ELF-1 (cell line): ENCODE measurements at regions not wholly inside any gene's neighbourhood (a gene's known extent, or its start where the extent isn't known, plus 50 kb on each side); places are given as distances from the start of the nearest gene placed in this dataset.

Source experiments
- DNase-seq: peaks from one replicate; pipeline ENCODE4 v3.0.0-alpha.2; 2016; ENCODE audit warnings: low read depth, low spot score

DNA sequence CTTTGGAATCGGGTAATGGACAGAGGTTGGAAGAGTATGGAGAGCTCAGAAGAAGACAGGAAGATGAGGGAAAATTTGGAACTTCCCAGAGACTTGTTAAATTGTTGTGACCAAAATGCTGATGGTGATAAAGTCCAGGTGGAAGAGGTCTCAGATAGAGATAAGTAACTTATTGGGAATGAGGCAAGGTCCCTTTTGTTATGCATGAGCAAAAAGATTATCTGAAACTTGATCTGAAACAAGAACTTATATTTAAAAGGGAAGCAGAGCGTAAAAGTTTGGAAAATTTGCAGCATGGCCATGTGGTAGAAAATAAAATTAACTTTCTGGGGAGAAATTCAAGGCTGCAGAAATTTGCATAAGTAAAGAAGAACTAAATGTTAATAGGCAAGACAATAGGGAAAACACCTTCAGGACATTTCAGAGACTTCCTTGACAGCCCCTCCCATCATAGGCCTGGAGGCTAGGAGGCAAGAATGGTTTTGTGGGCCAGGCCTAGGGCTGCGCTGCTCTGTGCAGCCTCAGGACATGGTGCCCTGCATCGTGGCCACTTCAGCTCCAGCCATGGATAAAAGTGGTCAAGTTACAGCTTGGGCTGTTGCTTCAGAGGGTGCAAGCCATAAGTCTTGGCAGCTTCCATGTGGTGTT, 425.7 kb upstream of the PRICKLE1 start:
- DNase-seq: no peak

DNA sequence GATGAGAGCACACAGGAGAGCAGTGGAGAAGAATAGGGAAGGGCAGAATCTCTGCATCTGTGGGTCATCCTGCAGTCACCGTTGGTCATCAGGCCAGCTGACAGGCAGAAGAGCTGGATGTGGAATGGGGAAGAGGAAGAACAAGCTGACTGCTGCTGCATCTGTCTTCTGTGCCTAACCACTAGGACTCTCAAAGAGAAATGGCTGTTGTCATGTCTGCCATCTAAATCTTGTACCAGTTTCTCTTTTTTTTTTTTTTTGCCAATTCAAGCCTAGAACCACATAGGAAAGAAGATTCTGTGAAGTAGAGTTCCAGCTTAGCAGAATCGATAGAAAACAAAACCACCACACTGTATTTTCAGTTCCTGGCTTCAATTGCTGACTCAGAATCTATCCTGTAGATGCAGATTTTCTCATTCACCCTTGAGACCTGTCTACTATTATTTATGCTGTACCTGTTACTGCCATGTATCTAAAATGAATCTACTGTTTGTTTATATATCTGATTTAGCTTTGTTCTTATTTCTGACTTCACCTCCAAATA, 421.9 kb upstream of the PRICKLE1 start:
- DNase-seq: no peak

DNA sequence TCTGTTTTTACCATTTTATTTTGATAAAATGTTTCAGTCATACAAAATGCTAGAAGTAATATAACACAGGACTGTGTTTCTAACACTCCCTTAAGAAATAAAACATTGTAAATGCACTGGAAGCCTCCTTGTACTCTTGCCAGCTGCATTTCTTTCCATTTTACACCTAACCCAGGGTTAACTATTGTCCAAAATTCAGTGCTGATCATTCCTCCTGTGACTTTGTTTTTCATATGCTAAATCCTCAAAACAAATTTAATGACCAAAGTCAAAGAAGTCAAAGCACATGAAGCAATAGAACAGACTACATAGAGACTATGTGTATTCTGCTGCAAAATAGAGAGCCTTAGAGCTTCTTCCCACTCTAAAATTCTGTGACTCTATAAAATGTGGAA, 420.3 kb upstream of the PRICKLE1 start:
- DNase-seq: no peak

DNA sequence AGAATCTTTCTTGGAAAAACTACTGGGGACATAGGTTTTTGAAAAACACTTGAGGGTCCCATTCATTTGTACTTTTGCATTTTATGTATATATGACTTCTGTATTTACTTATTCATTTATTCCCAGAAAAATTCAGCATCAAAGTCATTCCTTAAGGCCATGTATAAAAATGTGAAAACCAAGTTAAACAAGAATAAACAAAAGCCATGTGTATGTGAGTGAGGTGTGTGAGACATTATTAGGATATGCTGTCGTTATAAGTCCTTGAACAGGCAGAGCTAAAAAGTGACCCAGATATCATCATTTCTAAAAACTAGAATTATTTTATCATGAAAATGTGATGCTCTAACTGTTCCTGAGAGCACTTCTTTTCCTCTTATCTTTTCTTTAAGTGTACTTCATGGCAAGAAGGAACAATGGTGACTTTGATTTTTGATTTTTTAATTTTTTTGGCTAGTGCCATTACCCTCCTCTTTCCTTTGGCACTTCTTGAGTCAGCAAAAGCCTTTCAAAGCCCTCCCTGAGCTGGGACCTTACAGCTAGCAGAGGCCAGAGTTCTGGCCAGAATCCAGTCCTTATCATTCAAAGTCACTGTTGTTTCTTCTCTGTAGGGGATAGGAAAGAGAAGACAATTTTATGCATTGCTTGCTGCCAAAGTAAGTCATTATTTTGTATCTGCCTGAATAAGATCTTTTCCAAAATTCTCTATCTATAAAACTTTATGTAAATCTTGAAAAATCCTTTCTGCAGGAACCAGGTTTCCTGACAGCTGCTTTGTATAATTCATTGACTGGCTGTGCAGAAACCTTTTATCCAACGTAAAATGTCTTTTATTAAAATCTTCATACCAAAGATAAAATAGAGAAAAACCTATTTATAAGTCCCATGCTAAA, 419.7 kb upstream of the PRICKLE1 start:
- DNase-seq: no peak

DNA sequence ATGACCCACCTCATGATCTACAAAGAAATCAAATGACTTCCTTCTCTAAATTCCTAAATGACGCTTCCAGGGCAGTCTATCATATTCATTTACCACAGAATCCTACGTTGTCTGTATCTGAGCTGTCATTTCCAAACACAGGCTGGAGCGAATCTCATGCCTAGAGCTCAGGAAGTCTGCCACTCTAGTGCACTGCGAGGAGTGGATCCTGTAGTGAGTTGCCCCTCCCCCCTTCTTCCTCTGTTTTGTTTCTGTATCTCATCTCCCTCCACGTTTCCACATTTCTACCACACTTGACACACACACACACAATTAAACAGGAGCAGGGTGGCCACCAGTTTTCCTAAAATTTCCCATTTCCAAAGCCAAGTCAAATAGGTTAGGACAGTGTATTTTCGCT, 415.4 kb upstream of the PRICKLE1 start:
- DNase-seq: no peak

DNA sequence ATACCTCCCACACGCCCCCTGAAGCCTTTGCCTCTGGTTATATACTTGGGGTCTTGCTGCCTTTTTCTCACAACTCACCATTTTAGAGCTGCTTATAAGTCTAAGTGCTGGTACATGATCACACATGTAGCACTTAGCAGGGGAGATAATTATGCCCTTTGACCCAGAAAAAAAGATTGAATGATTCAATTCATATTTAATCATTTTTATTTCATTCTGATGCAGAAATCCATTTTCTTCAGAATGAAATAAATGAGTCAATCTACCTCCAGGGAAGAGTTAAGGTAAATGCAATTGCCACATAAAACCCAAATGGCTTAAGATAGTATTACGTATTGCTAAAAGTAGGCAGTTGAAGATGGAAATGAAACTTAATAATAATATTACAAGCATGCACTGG, 414.6 kb upstream of the PRICKLE1 start:
- no peak for DNase-seq

DNA sequence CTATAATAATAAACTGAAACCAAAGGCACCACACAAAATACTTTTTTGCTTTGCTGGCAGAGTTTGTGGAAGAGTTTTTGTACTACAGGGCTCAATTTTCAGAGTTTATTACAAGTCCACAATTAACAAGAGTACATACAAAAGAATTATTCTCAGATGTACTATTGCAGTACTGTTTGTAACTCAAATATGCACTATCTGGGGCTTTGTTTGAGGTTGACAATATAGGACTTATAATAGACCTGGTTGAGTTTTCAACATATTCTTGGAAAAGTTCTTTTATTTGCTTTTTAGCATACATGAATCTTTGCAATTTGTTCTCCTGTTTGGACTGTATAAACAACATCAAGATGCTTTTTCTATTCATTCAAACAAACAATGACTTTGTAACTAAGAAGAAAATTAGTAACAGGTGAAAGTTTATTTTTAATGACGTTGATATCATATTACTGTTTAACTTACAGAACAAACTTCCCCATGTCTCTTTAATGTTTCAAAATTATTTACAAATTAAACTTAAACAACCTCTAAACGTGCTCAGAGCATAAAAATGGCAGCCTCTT, 407.4 kb upstream of the PRICKLE1 start:
- no peak for DNase-seq

DNA sequence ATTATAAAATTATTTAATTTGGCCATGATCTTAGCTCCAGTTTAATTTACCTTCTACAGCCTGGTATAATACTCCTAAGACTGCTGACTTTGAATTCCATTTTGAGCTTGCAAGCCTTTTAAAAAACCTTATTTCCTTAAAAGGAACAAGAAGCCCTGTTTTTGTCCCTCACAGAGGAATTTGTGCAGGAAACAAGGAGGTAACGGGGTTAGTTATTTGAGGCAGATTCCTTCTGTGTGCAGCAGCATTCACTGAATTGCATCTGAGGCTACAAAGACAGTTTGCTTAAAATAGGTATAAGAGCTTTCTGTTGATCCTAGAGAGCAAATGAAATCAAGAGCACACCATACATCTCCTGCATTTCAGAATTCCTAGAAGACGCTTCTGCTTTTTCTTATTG, 403.3 kb upstream of the PRICKLE1 start:
- no peak for DNase-seq

DNA sequence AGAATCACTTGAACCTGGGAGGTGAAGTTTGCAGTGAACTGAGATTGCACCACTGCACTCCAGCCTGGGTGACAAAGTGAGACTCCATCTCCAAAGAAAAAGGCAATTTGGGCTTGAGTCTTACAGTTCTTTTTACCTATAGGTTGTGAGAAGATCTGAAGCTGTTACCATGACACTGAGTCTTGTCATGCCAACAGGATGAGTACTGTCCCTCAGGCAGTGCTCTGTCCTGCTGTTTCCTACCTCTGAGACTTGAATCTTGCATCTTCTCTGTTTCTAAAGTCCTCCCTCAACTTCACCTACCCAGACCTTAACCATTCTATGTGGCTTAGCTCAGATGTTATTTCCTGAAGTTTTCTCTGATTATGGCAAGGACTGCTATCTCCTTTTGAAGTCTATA, 400.8 kb upstream of the PRICKLE1 start:
- DNase-seq: no peak

DNA sequence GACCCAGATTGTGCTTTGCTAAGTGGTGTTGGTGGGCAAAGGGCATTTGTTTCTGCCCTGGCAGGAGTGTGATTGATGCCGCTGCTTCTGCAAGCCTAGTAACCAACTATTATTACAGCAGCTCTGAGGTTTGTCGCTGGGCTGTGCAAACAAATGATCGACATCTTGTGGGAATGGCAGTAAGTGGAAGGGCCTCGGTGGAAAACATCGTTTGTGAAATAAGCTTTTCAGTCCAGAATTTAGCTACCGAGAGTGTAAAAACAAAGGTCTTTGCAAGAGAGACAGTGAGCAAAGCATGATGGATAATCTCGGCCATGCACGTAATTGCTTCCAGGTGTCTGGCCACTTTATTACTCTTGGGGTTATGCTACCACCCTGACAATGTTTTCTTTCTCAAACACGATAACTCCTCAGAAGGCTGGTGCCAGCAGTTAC, 397.7 kb upstream of the PRICKLE1 start:
- DNase-seq: no peak

DNA sequence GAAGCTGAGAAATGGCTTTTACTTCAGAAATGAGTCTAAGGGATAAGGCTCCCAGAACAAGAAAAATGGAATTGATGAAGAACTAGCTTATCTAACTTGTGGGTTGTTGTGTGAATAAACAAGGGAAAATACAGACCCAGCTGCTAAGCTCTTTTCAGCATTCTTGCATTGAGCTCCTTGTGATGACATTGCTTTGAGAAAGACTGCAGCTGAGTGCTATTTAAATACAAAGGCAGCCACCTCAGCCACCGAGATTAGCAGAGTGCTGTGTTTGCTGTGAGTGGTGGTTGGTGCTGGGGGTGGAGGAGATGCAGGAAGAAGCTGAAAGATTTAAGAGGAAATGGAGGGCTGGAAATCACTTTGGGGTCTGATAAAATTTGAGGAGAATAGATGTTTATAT, 396.0 kb upstream of the PRICKLE1 start:
- DNase-seq: peak; percentile 73

DNA sequence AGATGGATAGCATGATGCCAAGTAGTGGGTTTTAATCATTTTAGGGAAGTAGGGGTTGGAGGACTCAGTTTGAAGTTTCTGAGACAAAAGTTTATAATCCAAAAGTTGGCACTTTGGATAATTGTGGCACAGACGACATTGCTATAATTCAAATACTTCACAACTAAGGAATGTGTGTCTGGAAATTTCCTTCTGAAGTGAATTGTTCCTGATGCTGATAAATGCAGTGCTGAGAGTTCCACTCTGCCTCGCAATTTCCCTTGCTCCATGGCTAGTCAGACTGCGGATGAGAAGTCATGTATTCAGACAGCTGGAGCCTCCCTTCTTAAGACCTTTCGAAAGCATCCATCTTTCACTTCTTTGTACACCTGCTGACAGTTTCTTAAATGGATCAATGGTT, 393.3 kb upstream of the PRICKLE1 start:
- DNase-seq: no peak

DNA sequence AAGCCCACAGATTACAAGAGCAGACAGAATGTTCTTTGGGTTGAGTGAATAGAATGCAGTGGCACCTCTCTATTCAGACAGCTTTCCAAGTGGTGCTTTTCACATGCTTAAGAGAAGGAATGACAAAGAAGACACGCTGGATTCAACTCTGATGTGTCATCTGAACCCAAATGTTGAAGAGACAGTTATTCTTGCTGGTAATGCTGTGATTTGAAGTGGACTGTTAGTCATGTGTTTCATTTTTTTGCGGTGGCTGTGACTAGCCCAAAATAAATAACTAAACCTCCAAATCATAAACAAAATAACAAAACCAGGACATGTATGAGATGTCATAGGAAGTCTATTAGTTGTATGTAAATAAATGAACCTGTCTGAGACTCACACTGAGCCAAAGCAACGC, 391.8 kb upstream of the PRICKLE1 start:
- no peak for DNase-seq

DNA sequence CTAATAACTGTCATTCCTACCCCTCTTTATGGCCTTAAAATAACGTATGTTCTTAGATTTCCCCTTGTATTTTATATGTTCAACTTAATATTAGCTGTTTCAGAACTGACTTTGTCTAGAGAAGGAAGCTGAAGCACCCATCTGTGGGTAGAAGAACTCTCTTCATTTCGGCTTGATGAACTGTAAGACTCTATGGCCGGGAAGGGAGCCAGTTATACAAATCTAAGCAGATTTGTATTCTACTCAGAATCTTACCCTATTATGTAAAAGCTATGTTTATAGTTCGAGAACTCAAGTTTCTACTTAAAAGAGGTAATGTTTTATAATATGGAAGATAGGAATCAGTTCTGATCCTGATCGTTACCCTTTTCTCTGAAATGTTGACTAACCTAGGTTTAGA, 390.9 kb upstream of the PRICKLE1 start:
- DNase-seq: no peak

DNA sequence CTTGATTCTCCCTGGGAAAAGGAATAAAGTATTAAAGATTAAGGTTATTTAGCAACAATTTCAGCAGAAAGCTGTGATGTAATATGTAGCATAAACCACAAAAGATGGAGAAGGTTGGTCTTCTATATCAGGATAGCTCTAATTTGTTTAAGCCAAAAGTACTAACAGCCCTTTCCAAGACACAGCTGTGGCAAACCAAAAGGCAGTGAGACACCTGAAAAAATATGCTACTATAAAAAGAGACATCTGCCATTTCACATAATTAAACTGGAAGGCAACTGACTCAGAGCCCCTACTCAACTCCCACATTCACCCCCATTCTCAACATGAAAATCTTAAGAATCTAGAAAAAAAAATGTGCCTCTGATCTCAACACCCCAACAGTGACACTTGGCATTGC, 390.2 kb upstream of the PRICKLE1 start:
- DNase-seq: no peak

DNA sequence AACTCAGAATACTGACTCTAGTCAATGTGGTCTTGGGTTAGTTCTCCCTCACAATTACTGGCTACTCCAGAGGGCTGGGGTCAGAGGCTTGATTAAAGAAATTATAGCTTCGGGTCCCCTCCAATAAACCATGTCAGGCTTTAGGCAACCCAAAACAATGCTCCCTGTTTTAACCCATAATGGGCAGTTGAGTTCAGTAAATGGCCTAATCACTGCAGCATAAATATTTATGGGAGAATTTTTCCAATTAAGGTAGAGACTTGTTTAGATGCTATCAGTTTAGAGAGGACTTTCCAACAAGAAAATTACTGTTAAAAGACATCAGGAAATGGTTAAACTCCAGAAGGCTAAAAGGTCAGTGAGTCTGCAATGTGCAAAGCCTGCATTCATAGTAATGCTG, 389.2 kb upstream of the PRICKLE1 start:
- DNase-seq: no peak

DNA sequence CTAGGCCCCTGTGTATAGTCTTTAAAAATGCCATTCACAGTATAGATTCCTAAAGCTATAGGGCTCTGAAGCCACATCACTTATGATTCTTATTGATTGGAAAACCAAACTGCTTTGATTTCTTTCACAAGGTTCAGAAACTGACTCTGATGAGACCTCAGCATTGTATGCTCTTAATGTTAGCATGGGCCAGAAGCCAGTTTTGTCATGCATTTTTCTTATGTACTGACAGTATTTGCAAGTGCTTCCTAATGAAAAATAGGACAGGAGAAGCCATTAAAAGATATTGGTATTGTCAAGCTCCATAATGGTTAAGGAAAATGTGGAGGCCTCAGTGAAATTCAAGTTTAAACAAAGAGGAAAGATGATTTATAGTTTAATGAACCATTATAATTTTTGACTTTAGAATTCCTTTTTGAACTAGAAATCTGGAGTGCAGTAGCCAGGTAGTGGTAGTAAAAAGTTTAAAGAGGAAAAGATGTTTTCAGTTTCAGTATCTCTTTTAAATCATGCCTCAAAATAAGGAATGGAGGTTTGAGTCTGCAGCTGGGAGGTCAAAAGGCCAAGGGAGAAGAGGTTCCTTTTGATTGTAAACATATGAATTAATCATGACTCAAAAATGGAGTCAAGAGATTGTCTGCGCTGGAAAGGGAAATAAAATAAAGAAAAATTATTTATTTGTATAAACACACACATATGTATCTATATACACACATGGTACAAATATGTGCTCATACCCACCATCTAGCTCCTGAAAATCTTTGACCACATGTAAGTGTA, 388.1 kb upstream of the PRICKLE1 start:
- DNase-seq: no peak

DNA sequence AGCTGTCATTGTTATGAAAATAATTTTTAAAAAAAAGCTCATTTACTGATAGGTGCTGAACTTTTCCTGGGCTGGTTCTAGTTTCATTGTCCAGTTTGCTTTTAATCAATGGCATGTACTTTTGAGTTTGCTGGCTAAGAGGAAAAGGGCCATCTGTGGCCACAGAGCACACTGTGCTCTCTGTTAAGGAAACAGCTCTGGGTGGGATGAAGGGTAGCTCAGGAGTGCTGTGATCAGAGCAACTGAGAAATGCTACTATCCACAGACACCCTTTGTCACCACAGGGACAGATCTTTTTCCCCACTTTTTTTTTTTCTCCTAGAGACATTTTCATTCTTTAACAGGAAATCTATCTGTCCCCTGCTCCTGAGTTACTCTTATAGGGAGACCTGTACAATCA, 387.1 kb upstream of the PRICKLE1 start:
- no peak for DNase-seq

DNA sequence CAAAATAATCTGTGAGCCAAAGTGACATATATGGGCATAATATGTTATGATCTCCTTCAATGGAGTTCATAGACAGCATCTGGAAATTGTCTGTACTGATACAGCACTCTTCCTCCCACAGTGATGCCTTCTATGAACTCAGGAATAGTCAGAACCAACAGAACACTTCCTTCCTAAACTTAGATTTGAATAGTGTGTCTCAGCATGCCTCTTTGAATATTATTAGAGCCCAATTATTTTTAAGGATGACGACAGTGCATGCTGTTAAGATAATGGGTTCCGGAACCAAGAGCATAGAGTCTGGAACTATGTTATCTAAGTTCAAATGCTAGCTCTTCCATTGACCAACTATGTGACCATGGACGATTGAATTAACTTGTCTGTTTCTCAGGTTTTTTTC, 386.6 kb upstream of the PRICKLE1 start:
- DNase-seq: no peak

DNA sequence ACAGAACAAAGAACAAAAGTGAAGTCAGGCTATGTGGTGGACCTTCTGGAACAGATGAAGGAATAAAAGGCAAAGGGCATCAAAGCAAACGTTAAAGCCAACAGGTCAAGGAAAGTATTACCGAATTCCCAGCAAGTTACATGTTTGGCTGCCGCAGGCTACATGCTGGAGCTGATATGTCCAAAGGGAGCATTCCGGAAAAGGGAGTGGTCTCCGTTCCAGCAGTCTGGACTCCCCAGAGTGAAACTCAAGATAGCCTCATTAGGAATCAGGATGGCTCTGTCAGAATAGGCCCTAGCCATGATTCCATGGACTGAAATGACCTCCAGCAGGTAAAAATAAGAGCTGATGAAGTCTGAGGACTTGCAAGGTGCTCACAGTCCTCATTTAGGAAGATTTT, 379.8 kb upstream of the PRICKLE1 start:
- DNase-seq: peak; percentile 47

DNA sequence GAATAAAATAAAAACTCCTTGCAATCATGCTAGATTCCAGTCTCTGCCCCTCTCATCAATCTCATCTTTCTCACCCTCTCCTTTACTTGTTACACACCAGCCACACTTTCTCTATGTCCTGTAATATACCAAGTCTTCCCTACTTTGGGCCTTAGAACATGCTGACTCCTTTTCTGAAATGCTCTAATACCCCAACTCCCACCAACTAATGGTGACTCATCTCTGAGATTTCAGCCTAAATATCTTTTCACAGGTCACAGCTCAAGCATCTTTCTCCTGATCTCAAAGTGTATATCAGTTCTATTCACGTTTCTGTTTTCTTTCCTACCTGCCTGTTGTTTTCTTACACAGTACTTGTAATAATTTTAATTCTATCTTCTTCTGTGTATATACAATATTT, 378.9 kb upstream of the PRICKLE1 start:
- DNase-seq: no peak

DNA sequence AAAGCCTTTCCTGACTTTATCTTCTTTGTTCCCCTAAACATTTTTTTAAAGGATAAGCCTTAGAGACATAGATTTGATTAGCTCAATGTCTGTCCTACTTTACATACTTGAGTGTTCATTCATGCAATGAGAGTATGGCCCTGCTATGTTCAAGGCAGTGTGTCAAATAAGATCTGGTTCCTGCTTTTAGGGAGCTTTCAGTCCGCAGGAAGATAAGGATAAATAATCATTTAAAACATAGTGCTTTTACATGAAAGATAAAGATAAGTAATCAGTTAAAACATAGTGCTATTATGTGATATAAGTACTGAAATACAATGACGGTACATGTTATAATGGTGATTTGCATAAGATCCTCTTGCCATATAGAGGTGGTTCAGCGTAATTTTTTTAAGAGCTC, 378.3 kb upstream of the PRICKLE1 start:
- no peak for DNase-seq
